OCI-LY1 (cell line): ENCODE measurements at regions not wholly inside any gene's neighbourhood (a gene's known extent, or its start where the extent isn't known, plus 50 kb on each side); places are given as distances from the start of the nearest gene placed in this dataset.

Source experiments
- H2AFZ ChIP-seq: fragments of 200-600 bp; sonication (generic), shearing (Covaris generic); 2 replicates; pipeline ENCODE4 v1.6.0; 2014; ENCODE audit warnings: antibody characterized with exemption, mild to moderate bottlenecking, low read length
- H3F3A ChIP-seq: fragments of 200-600 bp; sonication (generic), shearing (Covaris generic); 2 replicates; pipeline ENCODE4 v1.6.0; 2014; ENCODE audit warnings: mild to moderate bottlenecking, antibody characterized with exemption, low read length, moderate library complexity; ENCODE audit not compliant: insufficient read depth
- H3K27ac ChIP-seq: fragments of 200-600 bp; sonication (generic); 2 replicates; pipeline ENCODE4 v1.5.1; 2014; ENCODE audit warnings: low read length, mixed run types, mild to moderate bottlenecking, low read depth; ENCODE audit not compliant: poor library complexity, severe bottlenecking
- H3K27me3 ChIP-seq: fragments of 200-600 bp; sonication (generic); 2 replicates; pipeline ENCODE4 v1.6.0; 2014; ENCODE audit warnings: antibody characterized with exemption, mild to moderate bottlenecking, low read length, moderate library complexity; ENCODE audit not compliant: insufficient read depth
- H3K36me3 ChIP-seq: fragments of 200-600 bp; sonication (generic); 2 replicates; pipeline ENCODE4 v1.6.1; 2014; ENCODE audit warnings: mild to moderate bottlenecking, antibody characterized with exemption, low read length, moderate library complexity, mixed read lengths; ENCODE audit not compliant: insufficient read depth
- H3K4me1 ChIP-seq: fragments of 200-600 bp; sonication (generic); 2 replicates; pipeline ENCODE4 v1.5.1; 2014; ENCODE audit warnings: mild to moderate bottlenecking, low read length, moderate library complexity; ENCODE audit not compliant: insufficient read depth, severe bottlenecking
- H3K4me2 ChIP-seq: fragments of 200-600 bp; sonication (generic), shearing (Covaris generic); 2 replicates; pipeline ENCODE4 v1.6.1; 2014; ENCODE audit warnings: low read length
- H3K4me3 ChIP-seq: fragments of 200-600 bp; sonication (generic); 2 replicates; pipeline ENCODE4 v1.5.1; 2014; ENCODE audit warnings: low read length, low read depth, mild to moderate bottlenecking, mixed read lengths; ENCODE audit not compliant: poor library complexity, severe bottlenecking
- H3K79me2 ChIP-seq: fragments of 200-600 bp; shearing (Covaris generic); 2 replicates; pipeline ENCODE4 v1.6.1; 2016; ENCODE audit warnings: mixed run types, low read length, mixed read lengths; ENCODE audit not compliant: insufficient read depth
- H3K9ac ChIP-seq: fragments of 200-600 bp; sonication (generic), shearing (Covaris generic); 2 replicates; pipeline ENCODE4 v1.6.1; 2014; ENCODE audit warnings: mild to moderate bottlenecking, low read length, mixed read lengths
- H3K9me2 ChIP-seq: fragments of 200-600 bp; sonication (generic), shearing (Covaris generic); 2 replicates; pipeline ENCODE4 v1.6.1; 2014; ENCODE audit warnings: low read depth, mild to moderate bottlenecking, low read length, mixed read lengths
- H3K9me3 ChIP-seq: fragments of 200-600 bp; shearing (Covaris generic); 2 replicates; pipeline ENCODE4 v1.6.1; 2014; ENCODE audit warnings: low read length, mixed read lengths
- H4K20me1 ChIP-seq: fragments of 200-600 bp; sonication (generic), shearing (Covaris generic); 2 replicates; pipeline ENCODE4 v1.6.0; 2016; ENCODE audit warnings: mild to moderate bottlenecking, low read length; ENCODE audit not compliant: insufficient read depth
- CTCF ChIP-seq: fragments of 200-600 bp; sonication (generic), shearing (Covaris generic); IDR thresholded peaks from 2 replicates; pipeline ENCODE4 v1.5.1; 2017; ENCODE audit warnings: mild to moderate bottlenecking, antibody characterized with exemption, low read length, moderate library complexity, mixed read lengths
- EZH2 ChIP-seq: fragments of 200-600 bp; sonication (generic), shearing (Covaris generic); IDR thresholded peaks from 2 replicates; pipeline ENCODE4 v1.8.0; 2017; ENCODE audit warnings: borderline replicate concordance, mixed run types, mild to moderate bottlenecking, antibody characterized with exemption, low read length, moderate library complexity, mixed read lengths

GRCh38 chr5:86337667-86338460, 279.9 kb upstream of the COX7C start:
- TF ChIP-seq EZH2 (no peak), CTCF (no peak; the same call in 1 of the 2 replicates)
- Histone ChIP-seq H3K27ac (no peak overlapping the region), H3K9me3 (no peaks in the 10 kb centered on the region), H3F3A (no peaks in the 10 kb centered on the region), H3K9me2 (no peaks in the 10 kb centered on the region), H2AFZ (no peak overlapping the region), H3K4me2 (no peak overlapping the region), H3K4me3 (no peak overlapping the region), H3K9ac (no peak overlapping the region), H3K27me3 (no peaks in the 10 kb centered on the region), H4K20me1 (no peaks in the 10 kb centered on the region), H3K36me3 (no peaks in the 10 kb centered on the region), H3K79me2 (no peaks in the 10 kb centered on the region), H3K4me1 (no peaks in the 10 kb centered on the region)

- Histone ChIP-seq H2AFZ (no peak overlapping the region), H3K27ac (no peak overlapping the region), H4K20me1 (no peaks in the 10 kb centered on the region), H3K4me2 (no peak overlapping the region), H3K79me2 (no peaks in the 10 kb centered on the region), H3K9me3 (no peaks in the 10 kb centered on the region), H3K4me3 (no peak overlapping the region), H3F3A (no peaks in the 10 kb centered on the region), H3K4me1 (no peaks in the 10 kb centered on the region), H3K9ac (no peak overlapping the region), H3K27me3 (no peaks in the 10 kb centered on the region), H3K36me3 (no peaks in the 10 kb centered on the region), H3K9me2 (no peaks in the 10 kb centered on the region)
- no peak for TF ChIP-seq CTCF
- TF ChIP-seq EZH2 = no peak
Observed at GRCh38 chr5:86354664-86355063, 263.1 kb upstream of the COX7C start.

GRCh38 chr5:86360801-86361200, 256.9 kb upstream of the COX7C start:
- no peak for TF ChIP-seq EZH2
- no peak for TF ChIP-seq CTCF
- no peak overlapping the region for H3K9ac ChIP-seq
- no peak overlapping the region for H3K4me2 ChIP-seq
- H4K20me1 ChIP-seq = no peaks in the 10 kb centered on the region
- H3K4me1 ChIP-seq = no peaks in the 10 kb centered on the region
- no peak overlapping the region for H3K4me3 ChIP-seq
- no peaks in the 10 kb centered on the region for H3F3A ChIP-seq
- H3K9me3 ChIP-seq = no peaks in the 10 kb centered on the region
- H3K27ac ChIP-seq = no peak overlapping the region
- H3K36me3 ChIP-seq = no peaks in the 10 kb centered on the region
- no peaks in the 10 kb centered on the region for H3K27me3 ChIP-seq
- H3K9me2 ChIP-seq = no peaks in the 10 kb centered on the region
- no peak overlapping the region for H2AFZ ChIP-seq
- H3K79me2 ChIP-seq = no peaks in the 10 kb centered on the region
